Heart left ventricle (tissue), 13 donors: ENCODE measurements at regions not wholly inside any gene's neighbourhood (a gene's known extent, or its start where the extent isn't known, plus 50 kb on each side); places are given as distances from the start of the nearest gene placed in this dataset.

Experiments
- CTCF ChIP-seq, 12 donors: fragments of 200-600 bp; sonication (generic) in 4 of 12; IDR thresholded peaks; one replicate each; pipeline versions ENCODE4 v1.5.0 to v1.8.0; 2018 to 2022; ENCODE audit warnings: antibody characterized with exemption in 12 of 12, mild to moderate bottlenecking in 5 of 12
- POLR2A ChIP-seq, 2 donors: fragments of 450-650 bp; IDR thresholded peaks; one replicate each; pipeline ENCODE4 v1.6.1; 2017; ENCODE audit warnings: antibody characterized with exemption in 2 of 2, mild to moderate bottlenecking in 2 of 2, moderate library complexity in 2 of 2
- donor health status: ischemic (EF 13 %, LVEDD 7.1; RV severe dilation, severe dysfunction).
- donor health status: DM: no; HTN: yes; CAD: no.
- donor health status: DM: no; HTN: no; CAD: no.
- donor health status: ischemic (EF 25% LVEDD 6.9; RV normal size, moderate dysfunction).
- donor health status: ischemic (EF 25% LVEDD 5.7; RV mildly dilated, moderate dysfunction).
- donor health status: ischemic (EF 35%, LVEDD 5.7; RV mildly dilated, moderate dysfunction).
- donor health status: nonischemic (EF 11% LVEDD 7.7; RV severe dilation, severe dysfunction).
- donor health status: DM: yes; HTN: yes; CAD: no.
- donor health status: PGD.
- donor health status: ischemic (EF 29% LVEDD 5.4; RV normal size, mild dysfunction).
- donor health status: nonischemic (EF 23%, LVEDD 6.1; RV moderate dilation, normal function).

- TF ChIP-seq CTCF (IDR thresholded peaks at IDR 0.05) (no peak), POLR2A (IDR thresholded peaks at IDR 0.05) (no peak)
Observed at GRCh38 chr6:81158956-81159355, 593.5 kb downstream of the TENT5A start.
